ENCODE measurements at regions not wholly inside any gene's neighbourhood (a gene's known extent, or its start where the extent isn't known, plus 50 kb on each side); places are given as distances from the start of the nearest gene placed in this dataset.
"Not testable (repeated sequence)": the region's sequence is repeated elsewhere in the genome, so short reads cannot be mapped to it uniquely, and the experiment has no call there.

GRCh38 chr1:234809854-234810245, 199.9 kb upstream of the IRF2BP2 start:
- H3K4me1 ChIP-seq (ENCODE audit: insufficient read depth, low read length); H3K4me3 ChIP-seq (ENCODE audit: low read length); H3K36me3 ChIP-seq (ENCODE audit: insufficient read depth, low read depth, low read length); H3K27ac ChIP-seq (ENCODE audit: low read length); H3K9ac ChIP-seq (ENCODE audit: low read depth, low read length); H3K9me3 ChIP-seq (ENCODE audit: insufficient read depth, low read depth, low read length); H3K27me3 ChIP-seq (ENCODE audit: insufficient read depth, low read length): not testable (repeated sequence)

- H3K27ac ChIP-seq (ENCODE audit: low read length); H3K9ac ChIP-seq (ENCODE audit: low read depth, low read length): not testable (repeated sequence)
These were observed 199.2 kb upstream of the IRF2BP2 start for GRCh38 chr1:234808943-234809853.

GRCh38 chr1:234808459-234808858, 198.5 kb upstream of the IRF2BP2 start:
- not testable (repeated sequence) for H3K36me3 ChIP-seq (ENCODE audit: insufficient read depth, low read depth, low read length); H3K9me3 ChIP-seq (ENCODE audit: insufficient read depth, low read depth, low read length); H3K27me3 ChIP-seq (ENCODE audit: insufficient read depth, low read length); H3K4me1 ChIP-seq (ENCODE audit: insufficient read depth, low read length); H3K9ac ChIP-seq (ENCODE audit: low read depth, low read length); H3K27ac ChIP-seq (ENCODE audit: low read length); H3K4me3 ChIP-seq (ENCODE audit: low read length)

More at GRCh38 chr1:234808943-234809853, 199.2 kb upstream of the IRF2BP2 start:
- H3K27me3 ChIP-seq (ENCODE audit: insufficient read depth, low read length); H3K36me3 ChIP-seq (ENCODE audit: insufficient read depth, low read depth, low read length); H3K4me1 ChIP-seq (ENCODE audit: insufficient read depth, low read length); H3K4me3 ChIP-seq (ENCODE audit: low read length); H3K9me3 ChIP-seq (ENCODE audit: insufficient read depth, low read depth, low read length): not testable (repeated sequence)

- H3K9me3 ChIP-seq (ENCODE audit: insufficient read depth, low read depth, low read length); H3K9ac ChIP-seq (ENCODE audit: low read depth, low read length); H3K36me3 ChIP-seq (ENCODE audit: insufficient read depth, low read depth, low read length); H3K27ac ChIP-seq (ENCODE audit: low read length); H3K27me3 ChIP-seq (ENCODE audit: insufficient read depth, low read length); H3K4me1 ChIP-seq (ENCODE audit: insufficient read depth, low read length); H3K4me3 ChIP-seq (ENCODE audit: low read length): not testable (repeated sequence)
These were observed 197.7 kb upstream of the IRF2BP2 start for GRCh38 chr1:234807705-234808104.

GRCh38 chr1:234802586-234802985, 192.6 kb upstream of the IRF2BP2 start:
- H3K9me3 ChIP-seq (ENCODE audit: insufficient read depth, low read depth, low read length); H3K4me1 ChIP-seq (ENCODE audit: insufficient read depth, low read length); H3K27ac ChIP-seq (ENCODE audit: low read length); H3K27me3 ChIP-seq (ENCODE audit: insufficient read depth, low read length); H3K36me3 ChIP-seq (ENCODE audit: insufficient read depth, low read depth, low read length); H3K9ac ChIP-seq (ENCODE audit: low read depth, low read length); H3K4me3 ChIP-seq (ENCODE audit: low read length): not testable (repeated sequence)

GRCh38 chr1:234801636-234802035, 191.7 kb upstream of the IRF2BP2 start:
- not testable (repeated sequence) for H3K9me3 ChIP-seq (ENCODE audit: insufficient read depth, low read depth, low read length); H3K4me1 ChIP-seq (ENCODE audit: insufficient read depth, low read length); H3K36me3 ChIP-seq (ENCODE audit: insufficient read depth, low read depth, low read length); H3K27ac ChIP-seq (ENCODE audit: low read length); H3K9ac ChIP-seq (ENCODE audit: low read depth, low read length); H3K27me3 ChIP-seq (ENCODE audit: insufficient read depth, low read length); H3K4me3 ChIP-seq (ENCODE audit: low read length)

GRCh38 chr1:234801147-234801546, 191.2 kb upstream of the IRF2BP2 start:
- H3K27ac ChIP-seq (ENCODE audit: low read length); H3K9me3 ChIP-seq (ENCODE audit: insufficient read depth, low read depth, low read length); H3K9ac ChIP-seq (ENCODE audit: low read depth, low read length); H3K27me3 ChIP-seq (ENCODE audit: insufficient read depth, low read length); H3K4me1 ChIP-seq (ENCODE audit: insufficient read depth, low read length); H3K36me3 ChIP-seq (ENCODE audit: insufficient read depth, low read depth, low read length); H3K4me3 ChIP-seq (ENCODE audit: low read length): not testable (repeated sequence)

- not testable (repeated sequence) for H3K4me3 ChIP-seq (ENCODE audit: low read length); H3K9ac ChIP-seq (ENCODE audit: low read depth, low read length); H3K36me3 ChIP-seq (ENCODE audit: insufficient read depth, low read depth, low read length); H3K9me3 ChIP-seq (ENCODE audit: insufficient read depth, low read depth, low read length); H3K27ac ChIP-seq (ENCODE audit: low read length); H3K4me1 ChIP-seq (ENCODE audit: insufficient read depth, low read length); H3K27me3 ChIP-seq (ENCODE audit: insufficient read depth, low read length)
These were observed 190.6 kb upstream of the IRF2BP2 start for GRCh38 chr1:234800563-234800962.

GRCh38 chr1:234799021-234799689, 189.2 kb upstream of the IRF2BP2 start:
- H3K4me3 ChIP-seq (ENCODE audit: low read length); H3K27me3 ChIP-seq (ENCODE audit: insufficient read depth, low read length); H3K9me3 ChIP-seq (ENCODE audit: insufficient read depth, low read depth, low read length); H3K27ac ChIP-seq (ENCODE audit: low read length); H3K36me3 ChIP-seq (ENCODE audit: insufficient read depth, low read depth, low read length); H3K4me1 ChIP-seq (ENCODE audit: insufficient read depth, low read length); H3K9ac ChIP-seq (ENCODE audit: low read depth, low read length): not testable (repeated sequence)

GRCh38 chr1:234797216-234797615, 187.2 kb upstream of the IRF2BP2 start:
- H3K4me3 ChIP-seq (ENCODE audit: low read length): not testable (repeated sequence)

GRCh38 chr1:234796438-234796792, 186.4 kb upstream of the IRF2BP2 start:
- H3K4me3 ChIP-seq (ENCODE audit: low read length); H3K27ac ChIP-seq (ENCODE audit: low read length); H3K27me3 ChIP-seq (ENCODE audit: insufficient read depth, low read length); H3K36me3 ChIP-seq (ENCODE audit: insufficient read depth, low read depth, low read length); H3K4me1 ChIP-seq (ENCODE audit: insufficient read depth, low read length); H3K9ac ChIP-seq (ENCODE audit: low read depth, low read length); H3K9me3 ChIP-seq (ENCODE audit: insufficient read depth, low read depth, low read length): not testable (repeated sequence)

More at GRCh38 chr1:234797216-234797615, 187.2 kb upstream of the IRF2BP2 start:
- not testable (repeated sequence) for H3K9ac ChIP-seq (ENCODE audit: low read depth, low read length); H3K9me3 ChIP-seq (ENCODE audit: insufficient read depth, low read depth, low read length); H3K27me3 ChIP-seq (ENCODE audit: insufficient read depth, low read length); H3K36me3 ChIP-seq (ENCODE audit: insufficient read depth, low read depth, low read length); H3K27ac ChIP-seq (ENCODE audit: low read length); H3K4me1 ChIP-seq (ENCODE audit: insufficient read depth, low read length)

GRCh38 chr1:234795711-234796437, 185.9 kb upstream of the IRF2BP2 start:
- H3K4me3 ChIP-seq (ENCODE audit: low read length); H3K36me3 ChIP-seq (ENCODE audit: insufficient read depth, low read depth, low read length); H3K9ac ChIP-seq (ENCODE audit: low read depth, low read length); H3K27me3 ChIP-seq (ENCODE audit: insufficient read depth, low read length); H3K9me3 ChIP-seq (ENCODE audit: insufficient read depth, low read depth, low read length); H3K27ac ChIP-seq (ENCODE audit: low read length); H3K4me1 ChIP-seq (ENCODE audit: insufficient read depth, low read length): not testable (repeated sequence)

All from iPS-20b (cell line).